HG03571 (cell line): ENCODE measurements at regions not wholly inside any gene's neighbourhood (a gene's known extent, or its start where the extent isn't known, plus 50 kb on each side); places are given as distances from the start of the nearest gene placed in this dataset.

Experiments used
- ATAC-seq: cut with Tn5 transposase; IDR thresholded peaks from one replicate; pipeline ENCODE4 v1.9.1; 2021; ENCODE audit not compliant: unreplicated experiment

- ATAC-seq: no peak
These were observed 214.1 kb downstream of the REEP3 start for GRCh38 chr10:63735305-63735704.

DNA sequence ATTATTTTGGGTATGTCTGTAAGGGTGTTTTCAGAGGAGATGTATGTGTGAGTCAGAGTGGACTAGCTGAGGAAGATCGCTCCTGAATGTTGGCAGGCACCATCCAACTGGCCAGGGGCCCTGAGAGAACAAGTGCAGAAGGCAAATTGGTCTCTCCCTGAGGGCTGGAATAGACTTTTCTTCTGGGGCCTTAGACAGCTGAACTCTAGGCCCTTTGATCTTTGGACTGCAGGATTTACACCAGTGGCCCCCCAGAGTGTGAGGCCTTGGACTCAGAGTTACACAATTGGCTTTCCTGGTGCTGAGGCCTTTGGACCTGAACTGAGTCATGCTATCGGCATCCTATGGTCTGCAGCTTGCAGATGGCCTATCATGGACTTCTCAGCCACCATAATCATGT lies 217.2 kb downstream of the REEP3 start:
- no peak for ATAC-seq

- ATAC-seq: no peak
These were observed 223.1 kb downstream of the REEP3 start for GRCh38 chr10:63744060-63744941.

- ATAC-seq: no peak
These were observed 228.7 kb downstream of the REEP3 start for GRCh38 chr10:63749915-63750314.

DNA sequence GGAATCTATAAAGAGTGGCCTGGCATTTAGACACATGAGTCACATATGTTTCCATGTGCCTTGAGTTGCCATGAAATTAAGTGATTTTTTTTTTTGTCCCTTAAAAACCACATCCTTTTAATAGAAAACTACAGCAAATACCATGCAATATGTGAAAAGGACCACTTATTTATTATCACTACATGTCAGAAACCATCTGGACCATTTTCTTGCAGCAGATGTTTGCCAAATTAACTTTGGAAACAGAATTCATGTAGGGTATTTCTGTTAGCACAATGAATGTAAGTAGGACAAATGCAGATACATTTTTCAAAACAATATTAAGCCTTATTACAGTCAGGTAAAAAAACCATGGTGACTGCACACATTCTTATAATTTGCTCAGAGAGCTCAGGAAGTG lies 230.6 kb downstream of the REEP3 start:
- no peak for ATAC-seq

- ATAC-seq: no peak
These were observed 231.1 kb downstream of the REEP3 start for GRCh38 chr10:63752318-63752717.

DNA sequence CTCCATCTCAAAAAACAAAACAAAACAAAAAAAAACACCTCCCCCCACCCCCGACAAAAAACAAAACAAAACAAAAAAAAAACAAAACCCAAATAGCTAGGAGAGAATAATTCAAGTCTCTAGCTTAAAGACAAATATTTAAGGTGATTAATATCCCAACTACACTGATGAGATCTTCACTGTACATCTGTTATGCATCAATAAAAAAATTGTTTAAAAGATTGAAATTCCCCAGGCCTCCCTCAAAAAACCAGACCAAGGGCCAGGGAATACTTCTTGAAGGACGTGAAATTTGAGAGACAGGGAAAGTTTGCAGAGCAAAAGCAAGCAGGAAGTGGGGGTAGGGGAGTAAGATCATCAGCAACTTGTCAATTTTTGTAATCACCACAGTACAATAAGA lies 232.6 kb downstream of the REEP3 start:
- no peak for ATAC-seq

DNA sequence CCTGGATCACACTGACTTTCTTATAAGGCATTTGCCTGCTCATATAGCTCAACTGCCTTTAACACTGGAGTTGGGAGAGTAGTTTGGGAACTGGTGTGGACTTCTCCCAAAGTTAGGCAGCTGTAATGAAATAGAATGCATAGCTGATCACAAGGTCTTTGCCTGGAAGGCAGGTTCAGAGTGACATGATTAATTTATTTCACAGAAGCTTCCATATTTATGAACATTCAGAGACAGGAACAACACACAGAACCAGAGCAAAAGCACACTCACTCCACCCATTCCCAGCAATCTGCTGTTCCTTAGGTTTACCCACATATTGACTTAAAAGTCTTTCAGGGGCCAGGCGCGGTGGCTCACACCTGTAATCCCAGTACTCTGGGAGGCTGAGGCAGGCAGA lies 234.2 kb downstream of the REEP3 start:
- ATAC-seq: no peak

DNA sequence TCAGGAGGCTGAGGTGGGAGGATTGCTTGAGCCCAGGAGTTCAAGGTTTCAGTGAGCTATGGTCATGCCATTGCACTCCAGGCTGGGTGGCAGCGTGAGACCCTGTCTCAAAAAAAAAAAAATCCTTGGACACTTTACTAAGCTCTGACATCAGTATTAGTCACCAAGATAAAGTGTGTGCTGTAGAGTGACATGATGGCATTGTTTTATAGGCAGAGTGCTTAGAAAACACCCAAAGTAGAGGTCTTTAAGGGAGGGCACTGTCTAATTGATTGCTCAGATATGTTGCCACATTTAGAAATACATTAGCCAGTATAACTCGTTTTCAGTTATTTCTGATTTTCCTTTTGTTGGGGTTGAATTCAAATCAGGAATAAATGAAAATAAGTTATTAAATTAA lies 235.9 kb downstream of the REEP3 start:
- ATAC-seq: no peak

DNA sequence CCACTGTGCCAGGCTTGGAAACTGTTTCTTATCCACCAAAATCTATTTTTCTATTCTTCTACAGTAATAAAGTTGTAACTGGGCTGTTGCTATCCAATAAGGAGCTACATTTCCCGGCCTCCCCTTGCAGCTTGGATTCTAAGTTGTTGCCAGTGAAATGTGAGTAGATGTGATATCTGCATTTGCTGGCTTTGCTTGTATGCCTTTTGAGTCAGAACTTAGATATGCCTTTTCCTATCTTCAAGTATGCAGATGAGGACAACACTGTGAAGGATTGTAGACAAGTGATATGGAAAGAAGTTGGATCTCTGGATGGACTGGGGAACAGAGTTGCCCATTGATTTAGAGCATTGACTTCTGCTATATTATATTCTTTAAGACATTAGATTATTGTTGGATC lies 236.9 kb downstream of the REEP3 start:
- ATAC-seq: no peak

GRCh38 chr10:63759335-63759734 lies 238.1 kb downstream of the REEP3 start:
- no peak for ATAC-seq

DNA sequence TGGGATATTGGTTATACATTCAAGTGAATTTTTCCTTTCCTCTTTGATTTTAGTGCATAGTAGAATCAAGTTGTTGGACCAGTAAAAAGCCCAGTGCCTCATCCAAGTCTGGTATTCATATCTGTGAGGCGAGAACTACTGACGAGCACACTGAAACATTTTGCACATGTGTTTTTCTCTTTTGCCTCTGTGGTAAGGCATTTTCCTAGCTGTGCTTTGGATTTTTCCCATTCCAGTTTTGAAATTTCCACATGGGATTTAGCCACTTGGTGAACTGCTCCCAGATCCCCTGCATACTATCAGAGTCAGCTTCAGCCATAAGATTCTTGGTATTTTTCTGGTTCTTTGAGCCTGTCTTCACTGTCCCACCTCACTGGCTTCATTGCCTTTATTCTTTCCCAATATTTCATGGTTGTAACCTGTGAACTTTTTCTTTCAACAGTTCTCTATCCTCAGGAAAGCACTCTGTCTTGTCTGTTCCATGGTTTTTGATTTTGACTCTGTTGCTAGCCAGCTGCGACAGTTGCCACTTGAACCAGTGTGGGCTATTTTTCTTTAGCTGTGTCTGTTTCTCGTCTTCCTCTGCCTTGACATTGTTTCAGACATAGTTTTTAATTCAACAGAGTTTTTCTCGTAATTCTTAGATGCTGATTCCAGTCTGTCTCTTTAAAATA lies 239.0 kb downstream of the REEP3 start:
- no peak for ATAC-seq

- ATAC-seq: no peak
These were observed 239.5 kb downstream of the REEP3 start for GRCh38 chr10:63760708-63761047.

DNA sequence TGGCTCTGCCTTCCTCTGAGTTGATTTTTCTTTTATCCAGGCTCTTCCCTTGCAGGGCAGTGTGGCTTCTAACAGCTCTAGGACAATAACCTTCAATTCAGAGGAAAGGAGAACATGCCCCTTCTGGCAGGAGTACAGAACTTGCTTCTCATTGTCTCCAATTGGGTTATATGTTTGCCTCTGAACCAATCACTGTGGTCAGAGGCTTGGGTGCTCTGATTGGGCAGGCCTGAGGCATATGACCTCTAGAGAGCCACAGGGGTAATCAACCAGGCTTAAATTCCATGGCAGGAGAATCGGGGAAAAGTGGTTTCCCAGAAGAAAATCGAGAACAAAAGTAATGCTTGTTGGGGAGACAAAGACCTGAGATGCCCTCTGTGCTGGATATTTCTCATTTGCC lies 240.0 kb downstream of the REEP3 start:
- ATAC-seq: no peak

- no peak for ATAC-seq
These were observed 242.5 kb downstream of the REEP3 start for GRCh38 chr10:63763744-63764143.

DNA sequence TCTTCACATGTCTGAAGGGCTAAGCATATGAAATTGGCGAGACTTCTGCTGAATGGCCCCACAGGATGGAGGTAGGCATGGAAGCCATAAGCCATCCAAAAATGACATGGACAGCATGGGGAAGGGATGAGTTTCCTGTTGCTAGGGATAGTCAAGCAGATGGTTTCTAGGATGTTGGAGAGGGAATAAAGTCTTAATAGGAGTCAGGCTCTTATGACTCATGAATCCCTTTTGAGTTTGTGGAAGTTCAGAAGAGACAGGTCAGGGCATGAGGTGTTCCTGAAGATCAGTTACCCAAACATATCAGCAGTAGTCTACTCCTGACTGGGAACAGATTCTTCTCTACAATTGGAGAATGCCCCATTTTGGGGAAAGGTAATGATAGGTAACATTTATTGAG lies 243.9 kb downstream of the REEP3 start:
- no peak for ATAC-seq

DNA sequence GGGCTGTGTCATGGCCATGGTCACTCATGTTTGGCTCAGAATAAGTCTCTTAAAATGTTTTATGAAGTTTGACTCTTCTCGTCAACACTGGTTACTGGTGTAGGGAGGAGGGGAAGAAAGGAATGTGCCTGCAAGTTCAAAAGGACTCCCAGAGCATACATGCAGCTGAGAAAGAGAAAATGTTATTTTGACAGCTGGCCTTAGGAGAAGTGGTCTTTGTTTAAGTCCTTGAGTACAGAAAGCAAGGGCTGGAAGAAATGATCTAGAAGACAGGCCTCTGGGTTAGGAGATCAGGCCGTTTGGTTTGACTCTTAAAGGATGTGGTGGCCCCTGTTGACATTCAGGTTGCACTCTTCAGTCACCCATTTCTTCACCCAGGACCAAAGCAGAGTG lies 245.5 kb downstream of the REEP3 start:
- no peak for ATAC-seq

- no peak for ATAC-seq
These were observed 246.1 kb downstream of the REEP3 start for GRCh38 chr10:63767138-63767801.

GRCh38 chr10:63769367-63769766 lies 248.2 kb downstream of the REEP3 start:
- ATAC-seq: no peak

DNA sequence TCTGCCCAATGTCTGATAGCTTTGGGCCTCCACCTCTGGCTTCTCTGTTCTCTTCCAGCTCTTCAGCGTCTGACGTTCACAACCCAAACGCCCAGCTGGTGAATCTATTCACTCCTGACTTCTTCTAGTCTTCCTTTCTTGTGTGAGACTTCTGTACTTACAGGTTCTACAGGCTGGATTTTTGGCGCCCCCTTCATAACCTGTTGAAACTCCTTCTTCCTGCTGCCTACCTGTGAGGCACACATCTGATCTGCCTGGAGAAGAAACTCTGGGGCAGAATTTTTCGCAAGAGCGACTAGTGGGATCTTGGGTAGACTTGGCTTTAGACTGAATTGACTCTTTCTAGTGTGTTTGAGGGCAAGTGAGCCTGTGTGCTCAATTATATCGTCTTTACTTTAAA lies 249.3 kb downstream of the REEP3 start:
- no peak for ATAC-seq

- ATAC-seq: no peak
These were observed 251.3 kb downstream of the REEP3 start for GRCh38 chr10:63772491-63772890.

DNA sequence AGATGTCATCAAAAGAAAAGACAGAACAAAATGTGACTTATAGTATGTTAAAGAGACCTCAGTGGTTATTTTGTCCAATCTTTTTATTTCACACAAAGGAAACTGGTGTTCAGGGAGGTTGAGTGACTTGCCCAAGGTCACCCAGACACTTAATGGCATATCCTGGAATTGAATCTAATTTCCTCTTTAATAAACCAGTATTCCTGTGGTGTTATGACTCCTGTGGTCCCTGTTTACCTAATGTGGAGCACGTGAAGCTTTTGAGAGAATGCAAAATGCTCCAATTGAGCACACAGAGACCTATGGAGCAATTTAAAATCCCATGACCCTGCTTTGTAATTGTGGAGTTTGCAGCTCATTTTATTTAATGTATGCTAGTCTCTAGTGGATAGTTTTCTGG lies 251.9 kb downstream of the REEP3 start:
- ATAC-seq: no peak
